GM12892 (cell line): ENCODE measurements at regions not wholly inside any gene's neighbourhood (a gene's known extent, or its start where the extent isn't known, plus 50 kb on each side); places are given as distances from the start of the nearest gene placed in this dataset.

Source experiments
- POLR2A ChIP-seq: IDR thresholded peaks from 2 replicates; pipeline ENCODE4 v1.6.1; 2011; ENCODE audit warnings: low read depth, low read length, control low read depth
- POLR2AphosphoS5 ChIP-seq: IDR thresholded peaks from 2 replicates; pipeline ENCODE4 v1.6.1; 2011; ENCODE audit warnings: low read depth, low read length, control low read depth

DNA sequence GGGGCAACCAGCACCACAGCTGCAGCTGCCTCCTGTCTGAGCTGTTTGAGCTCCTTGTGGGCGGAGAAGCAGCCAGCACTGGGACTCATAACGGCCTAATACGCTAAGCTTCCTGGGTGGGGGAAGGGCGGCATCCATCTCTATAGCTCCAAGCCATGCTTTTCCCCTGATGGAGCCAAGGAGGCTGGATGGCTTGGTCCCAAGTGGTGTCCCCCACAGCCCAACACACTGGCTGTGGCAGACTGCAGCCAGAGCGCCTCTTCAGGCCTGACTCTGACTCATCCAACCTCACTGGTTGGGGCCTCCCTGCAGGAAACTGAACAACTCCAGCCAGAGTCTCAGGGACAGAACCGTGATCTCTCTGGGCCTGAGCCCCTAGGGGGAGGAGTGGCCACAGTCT, 537.3 kb downstream of the SUCLA2 start:
- TF ChIP-seq POLR2AphosphoS5 (no peak), POLR2A (no peak)
